Ecto neural progenitor cell (in vitro differentiated cells): ENCODE measurements at regions not wholly inside any gene's neighbourhood (a gene's known extent, or its start where the extent isn't known, plus 50 kb on each side); places are given as distances from the start of the nearest gene placed in this dataset.

Source experiments
- DNase-seq: peaks from one replicate; pipeline ENCODE4 v3.0.0-alpha.2; 2018; ENCODE audit warnings: low spot score

GRCh38 chr11:104655066-104655465 lies 243.2 kb downstream of the CASP12 start:
- DNase-seq = no peak

GRCh38 chr11:104654181-104654813 lies 244.0 kb downstream of the CASP12 start:
- no peak for DNase-seq

- DNase-seq = no peak
These were observed 244.9 kb downstream of the CASP12 start for GRCh38 chr11:104653407-104653806.

- no peak for DNase-seq
These were observed 245.3 kb downstream of the CASP12 start for GRCh38 chr11:104652996-104653395.

GRCh38 chr11:104650234-104650633 lies 248.0 kb downstream of the CASP12 start:
- no peak for DNase-seq

GRCh38 chr11:104649002-104649401 lies 249.3 kb downstream of the CASP12 start:
- DNase-seq = no peak

GRCh38 chr11:104645261-104646222 lies 252.7 kb downstream of the CASP12 start:
- DNase-seq = no peak

GRCh38 chr11:104637662-104638170 lies 260.5 kb downstream of the CASP12 start:
- DNase-seq = no peak

GRCh38 chr11:104633226-104633625 lies 265.0 kb downstream of the CASP12 start:
- DNase-seq = no peak

- no peak for DNase-seq
These were observed 267.9 kb downstream of the CASP12 start for GRCh38 chr11:104630352-104630751.

- DNase-seq = no peak
These were observed 273.0 kb downstream of the CASP12 start for GRCh38 chr11:104625246-104625645.

GRCh38 chr11:104624021-104624420 lies 274.2 kb downstream of the CASP12 start:
- DNase-seq = no peak

GRCh38 chr11:104623518-104623917 lies 274.7 kb downstream of the CASP12 start:
- no peak for DNase-seq

GRCh38 chr11:104620991-104621390 lies 277.3 kb downstream of the CASP12 start:
- no peak for DNase-seq

- DNase-seq = no peak
These were observed 278.5 kb downstream of the CASP12 start for GRCh38 chr11:104619751-104620150.

GRCh38 chr11:104618954-104619353 lies 279.3 kb downstream of the CASP12 start:
- no peak for DNase-seq

- no peak for DNase-seq
These were observed 283.3 kb downstream of the CASP12 start for GRCh38 chr11:104614961-104615360.

- DNase-seq = no peak
These were observed 284.1 kb downstream of the CASP12 start for GRCh38 chr11:104614117-104614680.

GRCh38 chr11:104610635-104611034 lies 287.6 kb downstream of the CASP12 start:
- no peak for DNase-seq

GRCh38 chr11:104609311-104610085 lies 288.8 kb downstream of the CASP12 start:
- no peak for DNase-seq

- DNase-seq = no peak
These were observed 295.6 kb downstream of the CASP12 start for GRCh38 chr11:104602643-104603042.
